Lung (tissue), 11 donors: ENCODE measurements at regions not wholly inside any gene's neighbourhood (a gene's known extent, or its start where the extent isn't known, plus 50 kb on each side); places are given as distances from the start of the nearest gene placed in this dataset.
A peak's percentile ranks its signal among the peaks of the same experiment; 100 is the strongest.

ENCODE experiments used
- ATAC-seq: fragments of 200-7000 bp; cut with Tn5 transposase; one replicate; pipeline ENCODE4 v1.9.1; 2020; ENCODE audit warnings: moderate number of reproducible peaks; ENCODE audit not compliant: insufficient read depth, low FRiP score
- DNase-seq, 3 donors: peaks; one replicate each; pipeline ENCODE4 v3.0.0-alpha.2; 2013 to 2017
- H3K27ac ChIP-seq, 2 donors: one replicate each; pipeline ENCODE4 v1.5.1; 2013; ENCODE audit warnings: mild to moderate bottlenecking in 2 of 2, moderate library complexity in 2 of 2, control low read depth in 1 of 2, inconsistent platforms in 1 of 2, low read depth in 1 of 2, low read length in 1 of 2
- H3K27me3 ChIP-seq, 3 donors: one replicate each; pipeline ENCODE4 v1.5.1; 2013; ENCODE audit warnings: low read length in 2 of 3; ENCODE audit not compliant: control insufficient read depth in 3 of 3, insufficient read depth in 3 of 3
- H3K36me3 ChIP-seq, 4 donors: one replicate each; pipeline ENCODE4 v1.5.1; 2013; ENCODE audit warnings: low read length in 4 of 4, mild to moderate bottlenecking in 1 of 4, moderate library complexity in 1 of 4; ENCODE audit not compliant: control insufficient read depth in 4 of 4, insufficient read depth in 4 of 4
- H3K4me1 ChIP-seq, 5 donors: one replicate each; pipeline ENCODE4 v1.5.1; 2013; ENCODE audit warnings: low read length in 5 of 5, mild to moderate bottlenecking in 2 of 5, moderate library complexity in 1 of 5; ENCODE audit not compliant: control insufficient read depth in 5 of 5, insufficient read depth in 5 of 5
- H3K4me3 ChIP-seq: one replicate; pipeline ENCODE4 v1.5.1; 2013; ENCODE audit warnings: mild to moderate bottlenecking, control low read depth, moderate library complexity
- H3K9ac ChIP-seq, 2 donors: one replicate each; pipeline ENCODE4 v1.5.1; 2013; ENCODE audit warnings: low read length in 2 of 2, control low read depth in 1 of 2; ENCODE audit not compliant: insufficient read depth in 1 of 2
- H3K9me3 ChIP-seq, 4 donors: one replicate each; pipeline ENCODE4 v1.5.1; 2013; ENCODE audit warnings: low read length in 3 of 4, mild to moderate bottlenecking in 1 of 4, moderate library complexity in 1 of 4; ENCODE audit not compliant: control insufficient read depth in 4 of 4, insufficient read depth in 3 of 4
- WGBS, 2 donors: extraction: QIAGEN DNeasy Blood & Tissue Kit; methylation state at CpG; one replicate each; pipeline ENCODE4 v1.1.7; 2013; 5-methylcytosine and 5-hydroxymethylcytosine counted together
- TF ChIP-seq, protein P1 (sequence below): IDR thresholded peaks from 2 replicates; pipeline ENCODE4 v1.5.1; 2012; ENCODE audit warnings: mild to moderate bottlenecking; ENCODE audit errors: control extremely low read depth, extremely low read depth
- donor health status: control.
- donor health status: control.
- donor health status: Bipolar disorder and iron deficiency.
- donor health status: healthy.
- donor health status: DM: yes; HTN: yes; CAD: no.

DNA sequence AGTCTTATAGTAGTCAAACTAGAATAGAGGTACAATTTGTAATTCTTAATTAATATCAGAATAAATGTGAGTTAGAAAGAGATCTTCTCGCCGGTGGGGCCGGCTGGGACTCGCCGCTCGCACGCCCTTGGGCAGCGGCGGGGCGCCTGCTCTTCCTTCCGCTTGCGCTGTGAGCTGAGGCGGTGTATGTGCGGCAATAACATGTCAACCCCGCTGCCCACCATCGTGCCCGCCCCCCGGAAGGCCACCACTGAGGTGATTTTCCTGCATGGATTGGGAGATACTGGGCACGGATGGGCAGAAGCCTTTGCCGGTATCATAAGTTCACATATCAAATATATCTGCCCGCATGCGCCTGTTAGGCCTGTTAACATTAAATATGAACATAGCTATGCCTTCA lies 123.7 kb upstream of the OGFRL1 start:
- WGBS, 2 donors = 92 to 93% methylated on average over 22 of the region's 22 CpGs
- DNase-seq = no peak

DNA sequence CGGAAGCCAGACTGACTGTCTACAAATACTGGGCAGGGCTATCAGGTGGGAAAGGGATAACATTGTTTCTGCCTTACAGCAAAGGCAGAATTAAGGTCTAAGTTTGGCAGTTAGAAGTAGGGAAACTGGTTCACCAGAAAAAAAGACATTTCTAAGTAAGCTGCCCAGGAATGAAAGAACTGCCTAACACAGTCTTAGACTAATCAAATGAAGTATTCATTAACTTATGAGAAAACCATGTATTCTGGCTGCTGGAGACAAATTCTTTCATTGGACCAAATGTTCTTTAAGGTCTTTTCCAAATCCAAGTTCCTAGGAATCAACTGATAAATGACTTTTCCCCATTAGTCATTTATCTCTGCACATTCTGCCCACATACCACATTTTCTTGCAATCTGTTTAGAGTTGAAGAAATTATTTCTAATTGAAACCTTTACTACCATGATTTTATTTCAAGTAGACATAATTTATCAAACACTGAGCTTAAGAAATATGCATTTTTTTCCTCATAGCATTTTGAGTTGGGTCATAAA lies 120.3 kb upstream of the OGFRL1 start:
- ATAC-seq = no peak
- no peaks in the 10 kb centered on the region for H3K9me3 ChIP-seq
- peak in 1 of 3 donors; percentile 39 for DNase-seq
- TF ChIP-seq, protein P1, sequence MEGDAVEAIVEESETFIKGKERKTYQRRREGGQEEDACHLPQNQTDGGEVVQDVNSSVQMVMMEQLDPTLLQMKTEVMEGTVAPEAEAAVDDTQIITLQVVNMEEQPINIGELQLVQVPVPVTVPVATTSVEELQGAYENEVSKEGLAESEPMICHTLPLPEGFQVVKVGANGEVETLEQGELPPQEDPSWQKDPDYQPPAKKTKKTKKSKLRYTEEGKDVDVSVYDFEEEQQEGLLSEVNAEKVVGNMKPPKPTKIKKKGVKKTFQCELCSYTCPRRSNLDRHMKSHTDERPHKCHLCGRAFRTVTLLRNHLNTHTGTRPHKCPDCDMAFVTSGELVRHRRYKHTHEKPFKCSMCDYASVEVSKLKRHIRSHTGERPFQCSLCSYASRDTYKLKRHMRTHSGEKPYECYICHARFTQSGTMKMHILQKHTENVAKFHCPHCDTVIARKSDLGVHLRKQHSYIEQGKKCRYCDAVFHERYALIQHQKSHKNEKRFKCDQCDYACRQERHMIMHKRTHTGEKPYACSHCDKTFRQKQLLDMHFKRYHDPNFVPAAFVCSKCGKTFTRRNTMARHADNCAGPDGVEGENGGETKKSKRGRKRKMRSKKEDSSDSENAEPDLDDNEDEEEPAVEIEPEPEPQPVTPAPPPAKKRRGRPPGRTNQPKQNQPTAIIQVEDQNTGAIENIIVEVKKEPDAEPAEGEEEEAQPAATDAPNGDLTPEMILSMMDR = no peak
- no peak overlapping the region for H3K4me3 ChIP-seq
- H3K27ac ChIP-seq = no peak overlapping the region
- no peaks in the 10 kb centered on the region for H3K36me3 ChIP-seq
- no peak overlapping the region for H3K9ac ChIP-seq
- H3K27me3 ChIP-seq = no peaks in the 10 kb centered on the region
- WGBS, 2 donors = 86 to 97% methylated on average over 1 of the region's 1 CpG
- peaks cover 0 to 7% (median 0%) of the 10 kb centered on the region in 5 donors for H3K4me1 ChIP-seq

More for the DNA sequence above, 123.7 kb upstream of the OGFRL1 start:
- peaks cover 0 to 7% (median 0%) of the 10 kb centered on the region in 5 donors for H3K4me1 ChIP-seq
- no peak for ATAC-seq
- H3K9me3 ChIP-seq = no peaks in the 10 kb centered on the region
- no peak overlapping the region for H3K9ac ChIP-seq
- H3K36me3 ChIP-seq = no peaks in the 10 kb centered on the region
- no peak overlapping the region for H3K27ac ChIP-seq
- H3K4me3 ChIP-seq = no peak overlapping the region
- no peaks in the 10 kb centered on the region for H3K27me3 ChIP-seq
- TF ChIP-seq, protein P1 = no peak

DNA sequence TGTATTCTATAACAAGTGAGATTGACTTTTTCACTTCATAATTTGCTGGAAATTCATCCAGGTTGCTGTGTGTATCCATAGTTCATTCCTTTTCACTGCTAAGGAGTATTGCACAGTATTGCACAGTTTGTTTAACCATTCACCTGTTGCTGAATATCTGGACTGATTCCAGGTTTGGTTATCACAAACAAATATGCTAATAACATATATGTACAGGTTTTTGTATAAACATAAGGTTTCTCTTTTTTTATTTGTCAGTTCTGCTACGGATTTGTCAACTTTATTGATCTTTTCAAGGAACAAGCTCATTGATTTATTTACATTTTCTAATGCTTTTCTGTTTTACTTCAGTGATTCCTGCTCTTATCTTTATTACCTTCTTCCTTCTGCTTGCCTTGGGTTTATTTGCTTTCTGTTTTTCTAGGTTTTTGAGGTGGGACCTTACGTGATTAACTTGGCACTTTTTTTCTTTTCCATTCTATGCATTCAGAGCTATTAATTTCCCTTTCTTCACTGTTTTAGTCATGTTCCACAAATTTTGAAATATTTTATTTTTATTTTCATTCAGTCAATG lies 117.0 kb upstream of the OGFRL1 start:
- DNase-seq (no peak), ATAC-seq (no peak)
- H3K4me3 ChIP-seq = no peak overlapping the region
- peaks cover 0 to 2% (median 0%) of the 10 kb centered on the region in 4 donors for H3K9me3 ChIP-seq
- WGBS, 2 donors = 85 to 92% methylated on average over 2 of the region's 2 CpGs
- peaks cover 0 to 7% (median 0%) of the 10 kb centered on the region in 5 donors for H3K4me1 ChIP-seq
- H3K27me3 ChIP-seq = no peaks in the 10 kb centered on the region
- H3K36me3 ChIP-seq = no peaks in the 10 kb centered on the region
- no peak overlapping the region for H3K9ac ChIP-seq
- TF ChIP-seq, protein P1 = no peak
- H3K27ac ChIP-seq = no peak overlapping the region
